MM.1S (cell line): ENCODE measurements at regions not wholly inside any gene's neighbourhood (a gene's known extent, or its start where the extent isn't known, plus 50 kb on each side); places are given as distances from the start of the nearest gene placed in this dataset.

Experiments
- DNase-seq: peaks from one replicate; pipeline ENCODE4 v3.0.0-alpha.2; 2015
- H2AFZ ChIP-seq: fragments of 300-600 bp; sonication (generic); 2 replicates; pipeline ENCODE4 v1.6.0; 2016; ENCODE audit warnings: antibody characterized with exemption, low read length
- H3F3A ChIP-seq: fragments of 300-600 bp; sonication (generic); 2 replicates; pipeline ENCODE4 v1.6.1; 2016; ENCODE audit warnings: mild to moderate bottlenecking, antibody characterized with exemption, low read length, moderate library complexity, mixed read lengths; ENCODE audit not compliant: insufficient read depth
- H3K27ac ChIP-seq: fragments of 300-600 bp; sonication (generic); 2 replicates; pipeline ENCODE4 v1.5.1; 2016; ENCODE audit warnings: mild to moderate bottlenecking, low read length
- H3K27me3 ChIP-seq: fragments of 300-600 bp; sonication (generic); replicated peaks from 2 replicates; pipeline ENCODE4 v1.6.0; 2016; ENCODE audit warnings: low read length; ENCODE audit not compliant: insufficient read depth
- H3K36me3 ChIP-seq: fragments of 300-600 bp; sonication (generic); replicated peaks from 2 replicates; pipeline ENCODE4 v1.6.1; 2016; ENCODE audit warnings: mild to moderate bottlenecking, low read length, mixed read lengths; ENCODE audit not compliant: insufficient read depth
- H3K4me1 ChIP-seq: fragments of 300-600 bp; sonication (generic); 2 replicates; pipeline ENCODE4 v1.6.1; 2016; ENCODE audit warnings: low read length, mixed read lengths
- H3K4me2 ChIP-seq: fragments of 300-600 bp; sonication (generic); 2 replicates; pipeline ENCODE4 v1.6.0; 2016; ENCODE audit warnings: low read depth, low read length
- H3K4me3 ChIP-seq: fragments of 300-600 bp; sonication (generic); 2 replicates; pipeline ENCODE4 v1.5.1; 2016; ENCODE audit warnings: low read length, mixed read lengths
- H3K79me2 ChIP-seq: fragments of 300-600 bp; sonication (generic); 2 replicates; pipeline ENCODE4 v1.6.1; 2016; ENCODE audit warnings: mixed run types, low read length, mixed read lengths
- H3K9ac ChIP-seq: fragments of 300-600 bp; sonication (generic); 2 replicates; pipeline ENCODE4 v1.6.1; 2016; ENCODE audit warnings: low read length, mixed read lengths
- H3K9me2 ChIP-seq: fragments of 300-600 bp; sonication (generic); replicated peaks from 2 replicates; pipeline ENCODE4 v1.6.1; 2016; ENCODE audit warnings: mild to moderate bottlenecking, low read length, mixed read lengths; ENCODE audit not compliant: insufficient read depth
- H3K9me3 ChIP-seq: fragments of 300-600 bp; sonication (generic); replicated peaks from 2 replicates; pipeline ENCODE4 v1.6.1; 2016; ENCODE audit warnings: mild to moderate bottlenecking, low read length, mixed read lengths; ENCODE audit not compliant: insufficient read depth
- H4K20me1 ChIP-seq: fragments of 300-600 bp; sonication (generic); 2 replicates; pipeline ENCODE4 v1.6.1; 2016; ENCODE audit warnings: mild to moderate bottlenecking, low read length, moderate library complexity, mixed read lengths; ENCODE audit not compliant: insufficient read depth
- EZH2 ChIP-seq: fragments of 300-600 bp; sonication (generic); optimal IDR thresholded peaks from 2 replicates; pipeline ENCODE3; 2017; ENCODE audit warnings: low read depth, mild to moderate bottlenecking, antibody characterized with exemption, low read length, mixed read lengths
- EZH2phosphoT487 ChIP-seq: fragments of 300-600 bp; sonication (generic); IDR thresholded peaks from 2 replicates; pipeline ENCODE4 v1.6.1; 2018; ENCODE audit warnings: antibody characterized with exemption, low read length
- TF ChIP-seq, protein P1 (sequence below): fragments of 300-600 bp; sonication (generic); IDR thresholded peaks from 2 replicates; pipeline ENCODE4 v1.5.1; 2016; ENCODE audit warnings: antibody characterized with exemption, low read length, mixed read lengths

DNA sequence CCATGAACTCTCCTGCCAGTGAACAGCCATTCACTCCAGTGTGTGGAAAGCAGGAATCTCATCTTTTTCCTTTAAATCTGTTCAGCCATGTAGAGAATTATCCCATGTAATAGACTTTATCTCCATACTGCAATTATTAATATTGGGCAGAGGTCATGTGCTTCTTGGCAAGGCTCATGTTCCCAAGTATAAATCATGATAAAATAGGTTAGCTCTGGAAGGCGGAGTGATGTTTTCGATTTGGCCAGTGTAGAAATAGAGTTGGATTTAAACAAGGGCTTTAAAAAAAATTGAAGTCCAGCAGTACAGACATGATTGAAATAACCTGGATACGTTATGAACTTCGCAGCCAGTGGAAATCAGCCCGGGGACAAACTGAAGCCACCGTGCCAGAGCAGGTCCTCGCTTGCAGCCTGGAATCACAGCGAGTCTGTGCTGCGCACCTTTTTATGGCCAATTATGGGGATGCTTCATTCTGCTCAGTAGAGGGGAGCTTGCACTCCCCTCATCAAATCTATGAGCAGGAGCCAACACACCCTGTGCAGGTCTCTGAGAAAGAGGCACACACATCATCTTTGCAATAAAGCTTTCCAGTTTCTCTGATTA is 654.0 kb upstream of the MKI67 start:
- H3F3A ChIP-seq = no peaks in the 10 kb centered on the region
- H4K20me1 ChIP-seq = no peaks in the 10 kb centered on the region
- H3K27ac ChIP-seq = no peak overlapping the region
- TF ChIP-seq EZH2phosphoT487 = no peak
- TF ChIP-seq, protein P1, sequence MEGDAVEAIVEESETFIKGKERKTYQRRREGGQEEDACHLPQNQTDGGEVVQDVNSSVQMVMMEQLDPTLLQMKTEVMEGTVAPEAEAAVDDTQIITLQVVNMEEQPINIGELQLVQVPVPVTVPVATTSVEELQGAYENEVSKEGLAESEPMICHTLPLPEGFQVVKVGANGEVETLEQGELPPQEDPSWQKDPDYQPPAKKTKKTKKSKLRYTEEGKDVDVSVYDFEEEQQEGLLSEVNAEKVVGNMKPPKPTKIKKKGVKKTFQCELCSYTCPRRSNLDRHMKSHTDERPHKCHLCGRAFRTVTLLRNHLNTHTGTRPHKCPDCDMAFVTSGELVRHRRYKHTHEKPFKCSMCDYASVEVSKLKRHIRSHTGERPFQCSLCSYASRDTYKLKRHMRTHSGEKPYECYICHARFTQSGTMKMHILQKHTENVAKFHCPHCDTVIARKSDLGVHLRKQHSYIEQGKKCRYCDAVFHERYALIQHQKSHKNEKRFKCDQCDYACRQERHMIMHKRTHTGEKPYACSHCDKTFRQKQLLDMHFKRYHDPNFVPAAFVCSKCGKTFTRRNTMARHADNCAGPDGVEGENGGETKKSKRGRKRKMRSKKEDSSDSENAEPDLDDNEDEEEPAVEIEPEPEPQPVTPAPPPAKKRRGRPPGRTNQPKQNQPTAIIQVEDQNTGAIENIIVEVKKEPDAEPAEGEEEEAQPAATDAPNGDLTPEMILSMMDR = no peak
- TF ChIP-seq EZH2 = no peak
- no peak overlapping the region for H2AFZ ChIP-seq
- H3K9me3 ChIP-seq = no peaks in the 10 kb centered on the region
- H3K4me3 ChIP-seq = no peak overlapping the region
- no peaks in the 10 kb centered on the region for H3K4me1 ChIP-seq
- H3K4me2 ChIP-seq = no peak overlapping the region
- no peaks in the 10 kb centered on the region for H3K36me3 ChIP-seq
- H3K9me2 ChIP-seq = no peaks in the 10 kb centered on the region
- no peaks in the 10 kb centered on the region for H3K79me2 ChIP-seq
- no peak overlapping the region for H3K9ac ChIP-seq
- DNase-seq = no peak
- H3K27me3 ChIP-seq = no peaks in the 10 kb centered on the region

DNA sequence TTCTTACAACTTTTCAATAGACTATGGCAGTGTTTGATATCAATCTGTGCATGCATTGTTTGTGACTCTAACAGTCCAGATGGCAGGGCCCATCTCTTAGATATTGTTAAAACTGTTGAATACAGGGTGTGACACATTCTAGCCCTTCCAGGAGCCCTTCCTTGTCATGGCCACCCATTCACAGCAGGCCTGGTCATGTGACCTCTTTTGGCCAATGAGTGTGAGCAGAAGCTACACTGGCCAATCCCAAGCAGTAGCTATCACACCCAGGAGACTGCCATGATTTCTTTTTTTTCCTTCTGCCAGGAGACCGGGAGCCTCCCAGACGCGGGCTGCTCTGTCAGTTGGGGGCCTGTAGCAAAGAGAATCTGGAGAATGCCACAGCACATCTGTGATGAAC is 655.4 kb upstream of the MKI67 start:
- no peaks in the 10 kb centered on the region for H3K4me1 ChIP-seq
- no peaks in the 10 kb centered on the region for H3F3A ChIP-seq
- no peak overlapping the region for H3K9ac ChIP-seq
- no peak overlapping the region for H3K27ac ChIP-seq
- DNase-seq = no peak
- H3K27me3 ChIP-seq = no peaks in the 10 kb centered on the region
- no peak overlapping the region for H2AFZ ChIP-seq
- TF ChIP-seq EZH2phosphoT487 = no peak
- TF ChIP-seq EZH2 = no peak
- TF ChIP-seq, protein P1 = no peak
- no peaks in the 10 kb centered on the region for H3K9me3 ChIP-seq
- H4K20me1 ChIP-seq = no peaks in the 10 kb centered on the region
- no peak overlapping the region for H3K4me2 ChIP-seq
- no peaks in the 10 kb centered on the region for H3K79me2 ChIP-seq
- H3K4me3 ChIP-seq = no peak overlapping the region
- H3K36me3 ChIP-seq = no peaks in the 10 kb centered on the region
- no peaks in the 10 kb centered on the region for H3K9me2 ChIP-seq

DNA sequence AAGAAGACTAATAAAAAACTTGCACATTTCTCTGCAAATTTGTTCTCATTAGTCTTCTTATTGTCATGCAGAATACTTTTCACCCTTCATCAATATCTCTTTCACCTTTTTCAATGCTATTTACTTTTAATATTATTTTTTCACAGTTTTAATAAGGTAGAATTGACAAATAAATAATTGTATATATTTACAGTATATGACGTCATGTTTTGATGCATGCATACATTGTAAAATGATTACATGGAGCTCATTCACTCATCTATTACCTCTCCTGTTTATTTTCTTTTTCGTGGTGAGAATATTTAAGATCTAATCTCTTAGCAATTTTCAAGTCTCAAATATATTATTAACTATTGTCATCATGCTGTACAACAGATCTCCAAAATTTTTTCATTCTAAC is 658.2 kb upstream of the MKI67 start:
- Histone ChIP-seq H3K36me3 (no peaks in the 10 kb centered on the region), H3K9me2 (no peaks in the 10 kb centered on the region), H3K4me3 (no peak overlapping the region), H3K4me2 (no peak overlapping the region), H3K27me3 (no peaks in the 10 kb centered on the region), H3K79me2 (no peaks in the 10 kb centered on the region), H3K27ac (no peak overlapping the region), H3K4me1 (no peaks in the 10 kb centered on the region), H3K9me3 (no peaks in the 10 kb centered on the region), H3K9ac (no peak overlapping the region), H2AFZ (no peak overlapping the region), H3F3A (no peaks in the 10 kb centered on the region), H4K20me1 (no peaks in the 10 kb centered on the region)
- DNase-seq = no peak
- TF ChIP-seq EZH2phosphoT487 = no peak
- TF ChIP-seq, protein P1 = no peak
- TF ChIP-seq EZH2 = no peak
